Colonic mucosa (tissue), 4 donors: ENCODE measurements at regions not wholly inside any gene's neighbourhood (a gene's known extent, or its start where the extent isn't known, plus 50 kb on each side); places are given as distances from the start of the nearest gene placed in this dataset.

ENCODE experiments used
- DNase-seq: peaks from one replicate; pipeline ENCODE4 v3.0.0-alpha.2; 2020
- H3K27ac ChIP-seq: fragments of 200-600 bp; one replicate; pipeline ENCODE4 v1.8.0; 2021
- H3K27me3 ChIP-seq: fragments of 200-600 bp; one replicate; pipeline ENCODE4 v1.8.0; 2021
- H3K36me3 ChIP-seq: fragments of 200-600 bp; one replicate; pipeline ENCODE4 v1.8.0; 2021
- H3K4me1 ChIP-seq: fragments of 200-600 bp; one replicate; pipeline ENCODE4 v1.8.0; 2021; ENCODE audit warnings: mild to moderate bottlenecking
- H3K4me3 ChIP-seq: fragments of 200-600 bp; one replicate; pipeline ENCODE4 v1.8.0; 2021
- H3K9ac ChIP-seq, 2 donors: one replicate each; pipeline ENCODE4 v1.7.0; 2013; ENCODE audit warnings: control low read depth in 2 of 2, low read depth in 2 of 2, low read length in 2 of 2
- H3K9me3 ChIP-seq: fragments of 200-600 bp; one replicate; pipeline ENCODE4 v1.8.0; 2021
- CTCF ChIP-seq: fragments of 200-600 bp; IDR thresholded peaks from one replicate; pipeline ENCODE4 v1.8.0; 2022; ENCODE audit warnings: antibody characterized with exemption, mild to moderate bottlenecking
- intact Hi-C: fragments of 100-400 bp; cut with DNase I; formaldehyde crosslinking; loops from one replicate; pipeline ENCODE4 v1.14.1; 2022
- donor health status: healthy.
- donor health status: DM: no; HTN: no; CAD: no.
- donor health status: DM: no; HTN: no; CAD: no.

- Histone ChIP-seq H3K9me3 (no peaks in the 10 kb centered on the region), H3K4me3 (no peak overlapping the region), H3K27me3 (no peaks in the 10 kb centered on the region), H3K4me1 (no peaks in the 10 kb centered on the region), H3K36me3 (no peaks in the 10 kb centered on the region), H3K27ac (no peak overlapping the region), H3K9ac (no peak overlapping the region)
- intact Hi-C loops = no loop called here
- DNase-seq = no peak
- TF ChIP-seq CTCF = no peak
Observed at GRCh38 chr2:40629768-40630434, 178.0 kb upstream of the SLC8A1 start.

GRCh38 chr2:40639320-40639719 is 187.4 kb upstream of the SLC8A1 start:
- H3K9me3 ChIP-seq = no peaks in the 10 kb centered on the region
- H3K27me3 ChIP-seq = no peaks in the 10 kb centered on the region
- TF ChIP-seq CTCF = no peak
- no peaks in the 10 kb centered on the region for H3K4me1 ChIP-seq
- no peaks in the 10 kb centered on the region for H3K36me3 ChIP-seq
- no peak overlapping the region for H3K4me3 ChIP-seq
- intact Hi-C loops = no loop called here
- no peak overlapping the region for H3K27ac ChIP-seq
- peak; percentile 18 for DNase-seq
- no peak overlapping the region for H3K9ac ChIP-seq

- TF ChIP-seq CTCF = no peak
- Histone ChIP-seq H3K27me3 (no peaks in the 10 kb centered on the region), H3K36me3 (no peaks in the 10 kb centered on the region), H3K4me1 (no peaks in the 10 kb centered on the region), H3K9me3 (no peaks in the 10 kb centered on the region), H3K27ac (no peak overlapping the region), H3K4me3 (no peak overlapping the region), H3K9ac (no peak overlapping the region)
- intact Hi-C loops = no loop called here
- DNase-seq = no peak
Observed at GRCh38 chr2:40642237-40642636, 190.3 kb upstream of the SLC8A1 start.

- Histone ChIP-seq H3K27me3 (no peaks in the 10 kb centered on the region), H3K9ac (no peak overlapping the region), H3K36me3 (no peaks in the 10 kb centered on the region), H3K4me1 (no peaks in the 10 kb centered on the region), H3K9me3 (no peaks in the 10 kb centered on the region), H3K27ac (no peak overlapping the region), H3K4me3 (no peak overlapping the region)
- DNase-seq = no peak
- intact Hi-C loops = no loop called here
- TF ChIP-seq CTCF = no peak
Observed at GRCh38 chr2:40642726-40643125, 190.8 kb upstream of the SLC8A1 start.

- no peaks in the 10 kb centered on the region for H3K9me3 ChIP-seq
- no peak for DNase-seq
- intact Hi-C loops = no loop called here
- no peak overlapping the region for H3K9ac ChIP-seq
- H3K27ac ChIP-seq = no peak overlapping the region
- TF ChIP-seq CTCF = no peak
- no peaks in the 10 kb centered on the region for H3K36me3 ChIP-seq
- H3K27me3 ChIP-seq = no peaks in the 10 kb centered on the region
- no peak overlapping the region for H3K4me3 ChIP-seq
- no peaks in the 10 kb centered on the region for H3K4me1 ChIP-seq
Observed at GRCh38 chr2:40646642-40647041, 194.8 kb upstream of the SLC8A1 start.
